ENCODE measurements at regions not wholly inside any gene's neighbourhood (a gene's known extent, or its start where the extent isn't known, plus 50 kb on each side); places are given as distances from the start of the nearest gene placed in this dataset.

DNA sequence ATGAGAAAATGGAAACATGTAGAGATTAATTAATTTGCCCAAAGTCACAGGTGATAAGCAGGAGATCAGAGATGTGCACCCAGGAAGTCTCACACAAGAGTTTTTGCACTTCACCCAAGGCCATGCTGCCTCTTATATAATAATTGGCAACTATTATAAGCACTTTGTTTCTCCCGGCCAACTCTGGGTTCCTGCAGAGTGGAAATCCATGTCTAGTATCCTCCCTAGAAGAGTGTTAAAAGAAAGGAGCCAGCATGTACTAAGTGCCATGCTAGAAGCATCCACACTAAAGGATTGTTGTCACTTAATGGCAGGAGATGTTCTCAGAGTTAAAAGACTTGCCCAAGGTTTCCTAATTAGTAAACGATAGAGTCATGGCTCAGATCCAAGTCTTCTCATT lies 470.3 kb downstream of the OMA1 start:
- TF ChIP-seq, protein P1, sequence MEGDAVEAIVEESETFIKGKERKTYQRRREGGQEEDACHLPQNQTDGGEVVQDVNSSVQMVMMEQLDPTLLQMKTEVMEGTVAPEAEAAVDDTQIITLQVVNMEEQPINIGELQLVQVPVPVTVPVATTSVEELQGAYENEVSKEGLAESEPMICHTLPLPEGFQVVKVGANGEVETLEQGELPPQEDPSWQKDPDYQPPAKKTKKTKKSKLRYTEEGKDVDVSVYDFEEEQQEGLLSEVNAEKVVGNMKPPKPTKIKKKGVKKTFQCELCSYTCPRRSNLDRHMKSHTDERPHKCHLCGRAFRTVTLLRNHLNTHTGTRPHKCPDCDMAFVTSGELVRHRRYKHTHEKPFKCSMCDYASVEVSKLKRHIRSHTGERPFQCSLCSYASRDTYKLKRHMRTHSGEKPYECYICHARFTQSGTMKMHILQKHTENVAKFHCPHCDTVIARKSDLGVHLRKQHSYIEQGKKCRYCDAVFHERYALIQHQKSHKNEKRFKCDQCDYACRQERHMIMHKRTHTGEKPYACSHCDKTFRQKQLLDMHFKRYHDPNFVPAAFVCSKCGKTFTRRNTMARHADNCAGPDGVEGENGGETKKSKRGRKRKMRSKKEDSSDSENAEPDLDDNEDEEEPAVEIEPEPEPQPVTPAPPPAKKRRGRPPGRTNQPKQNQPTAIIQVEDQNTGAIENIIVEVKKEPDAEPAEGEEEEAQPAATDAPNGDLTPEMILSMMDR (IDR thresholded peaks at IDR 0.05): no peak
- no peak for TF ChIP-seq POLR2A (IDR thresholded peaks at IDR 0.05)
